PC-3 (cell line): ENCODE measurements at regions not wholly inside any gene's neighbourhood (a gene's known extent, or its start where the extent isn't known, plus 50 kb on each side); places are given as distances from the start of the nearest gene placed in this dataset.

Source experiments
- CTCF ChIP-seq: fragments of 300-600 bp; sonication (generic); conservative IDR thresholded peaks from 2 replicates; pipeline ENCODE4 v1.5.1; 2017; ENCODE audit warnings: antibody characterized with exemption, low read depth, mild to moderate bottlenecking, low read length
- EZH2 ChIP-seq: fragments of 300-600 bp; sonication (generic); IDR thresholded peaks from one replicate; pipeline ENCODE4 v1.6.1; 2017; ENCODE audit warnings: antibody characterized with exemption, mild to moderate bottlenecking, low read length; ENCODE audit not compliant: unreplicated experiment
- EZH2phosphoT487 ChIP-seq: fragments of 300-600 bp; sonication (generic); IDR thresholded peaks from 2 replicates; pipeline ENCODE4 v1.6.1; 2018; ENCODE audit warnings: mild to moderate bottlenecking, antibody characterized with exemption, low read length, borderline replicate concordance

GRCh38 chr2:121888189-121888557, 132.7 kb downstream of the TSN start:
- TF ChIP-seq CTCF (peak; percentile 44; the same call in 1 of the 2 replicates), EZH2phosphoT487 (no peak), EZH2 (no peak)
